PC-3 (cell line): ENCODE measurements at regions not wholly inside any gene's neighbourhood (a gene's known extent, or its start where the extent isn't known, plus 50 kb on each side); places are given as distances from the start of the nearest gene placed in this dataset.

Experiments
- ATAC-seq: fragments of 200-7000 bp; cut with Tn5 transposase; 2 replicates; pipeline ENCODE4 v1.9.1; 2020; ENCODE audit warnings: mild to moderate bottlenecking, moderate library complexity
- BruUV-seq: library from RNA; stranded (reverse); fragments of 400-500 nt; replicated peaks from 2 replicates; lab custom pipeline; 2021; lab: Mats Ljungman, UMichigan
- CTCF ChIA-PET: fragments of 300-600 bp; sonication (Branson Sonifier 250); formaldehyde crosslinking; loops from one replicate; lab custom pipeline; 2022; ENCODE audit warnings: antibody characterized with exemption; lab: Charles Lee
- POLR2A ChIA-PET: fragments of 300-600 bp; sonication (Branson Sonifier 250); formaldehyde crosslinking; loops from one replicate; lab custom pipeline; 2022; ENCODE audit warnings: antibody characterized with exemption; ENCODE audit not compliant: unreplicated experiment; lab: Charles Lee
- DNase-seq: peaks from one replicate; pipeline ENCODE4 v3.0.0-alpha.2; 2015
- H2AFZ ChIP-seq: fragments of 300-600 bp; sonication (generic); 2 replicates; pipeline ENCODE4 v1.6.0; 2016; ENCODE audit warnings: antibody characterized with exemption, low read length
- H3F3A ChIP-seq: fragments of 300-600 bp; sonication (generic); one replicate; pipeline ENCODE4 v1.6.0; 2017; ENCODE audit warnings: antibody characterized with exemption, low read length, control low read depth, mild to moderate bottlenecking; ENCODE audit not compliant: unreplicated experiment
- H3K27ac ChIP-seq: fragments of 300-600 bp; sonication (generic); 2 replicates; pipeline ENCODE4 v1.5.1; 2016; ENCODE audit warnings: mild to moderate bottlenecking, low read length
- H3K27me3 ChIP-seq: fragments of 300-600 bp; sonication (generic); 2 replicates; pipeline ENCODE4 v1.6.1; 2016; ENCODE audit warnings: low read length, mixed read lengths
- H3K36me3 ChIP-seq: fragments of 300-600 bp; sonication (generic); 2 replicates; pipeline ENCODE4 v1.6.1; 2016; ENCODE audit warnings: low read depth, mixed run types, low read length, mixed read lengths
- H3K4me1 ChIP-seq: fragments of 300-600 bp; sonication (generic); 2 replicates; pipeline ENCODE4 v1.5.1; 2016; ENCODE audit warnings: low read length; ENCODE audit not compliant: insufficient read depth
- H3K4me2 ChIP-seq: fragments of 300-600 bp; sonication (generic); 2 replicates; pipeline ENCODE4 v1.6.0; 2016; ENCODE audit warnings: low read length
- H3K4me3 ChIP-seq: fragments of 300-600 bp; sonication (generic); 2 replicates; pipeline ENCODE4 v1.5.1; 2016; ENCODE audit warnings: mild to moderate bottlenecking, low read length, mixed read lengths
- H3K79me2 ChIP-seq: fragments of 300-600 bp; sonication (generic); 2 replicates; pipeline ENCODE4 v1.6.1; 2017; ENCODE audit warnings: low read length, mixed read lengths
- H3K9ac ChIP-seq: fragments of 300-600 bp; sonication (generic); 2 replicates; pipeline ENCODE4 v1.6.0; 2016; ENCODE audit warnings: mild to moderate bottlenecking, low read length
- H3K9me2 ChIP-seq: fragments of 300-600 bp; sonication (generic); replicated peaks from 2 replicates; pipeline ENCODE4 v1.6.1; 2016; ENCODE audit warnings: mixed run types, low read length, mixed read lengths
- H3K9me3 ChIP-seq: fragments of 300-600 bp; sonication (generic); 2 replicates; pipeline ENCODE4 v1.6.1; 2016; ENCODE audit warnings: low read length, mixed read lengths
- H4K20me1 ChIP-seq: fragments of 300-600 bp; sonication (generic); 2 replicates; pipeline ENCODE4 v1.6.1; 2016; ENCODE audit warnings: low read length, mixed read lengths
- EZH2 ChIP-seq: fragments of 300-600 bp; sonication (generic); IDR thresholded peaks from one replicate; pipeline ENCODE4 v1.6.1; 2017; ENCODE audit warnings: antibody characterized with exemption, mild to moderate bottlenecking, low read length; ENCODE audit not compliant: unreplicated experiment
- EZH2phosphoT487 ChIP-seq: fragments of 300-600 bp; sonication (generic); IDR thresholded peaks from 2 replicates; pipeline ENCODE4 v1.6.1; 2018; ENCODE audit warnings: mild to moderate bottlenecking, antibody characterized with exemption, low read length, borderline replicate concordance
- intact Hi-C: fragments of 100-400 bp; cut with micrococcal nuclease; formaldehyde crosslinking; loops from 2 replicates; pipeline ENCODE4 v1.9.0; 2023
- TF ChIP-seq, protein P1 (sequence below): fragments of 300-600 bp; sonication (generic); conservative IDR thresholded peaks from 2 replicates; pipeline ENCODE4 v1.5.1; 2017; ENCODE audit warnings: antibody characterized with exemption, low read depth, mild to moderate bottlenecking, low read length

DNA sequence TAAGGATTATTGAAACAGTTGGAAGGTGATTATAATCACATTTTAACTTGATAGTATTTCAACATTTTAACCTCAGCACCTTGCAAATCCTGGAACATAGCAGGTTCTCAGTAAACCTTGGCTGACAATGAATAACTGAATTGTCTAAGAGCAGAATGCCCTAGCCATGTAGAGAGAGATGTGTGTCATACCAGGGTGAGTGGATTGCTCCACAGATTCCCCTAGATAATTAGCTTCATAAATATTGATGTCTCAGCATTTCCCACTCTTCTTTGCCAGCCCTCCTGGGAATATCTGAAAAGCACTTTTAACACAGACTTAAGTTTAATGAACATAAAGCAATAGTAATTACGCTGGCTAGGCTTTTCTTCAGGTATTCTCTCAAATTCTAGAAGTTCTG, 363.5 kb downstream of the MAN2A1 start:
- no peaks in the 10 kb centered on the region for H3K27me3 ChIP-seq
- no peaks in the 10 kb centered on the region for H3K9me3 ChIP-seq

DNA sequence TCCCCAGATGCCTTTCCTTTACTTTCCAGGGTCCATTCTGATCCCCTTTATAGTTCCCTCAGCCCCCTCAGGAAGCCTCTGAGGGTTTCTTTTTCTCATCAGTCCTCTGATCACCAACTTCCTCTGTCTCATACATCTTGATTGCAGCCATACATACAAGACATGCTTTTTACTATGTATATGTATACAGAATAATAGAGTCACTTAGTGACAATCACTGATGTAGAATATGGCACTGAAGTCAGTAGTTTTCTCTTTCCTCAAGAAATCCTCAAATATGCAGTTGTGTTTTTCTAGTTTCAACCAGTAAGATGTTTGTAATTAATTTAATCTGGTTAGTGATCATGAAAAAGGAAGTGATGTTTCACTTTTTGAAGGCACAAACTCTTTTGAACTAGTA, 364.1 kb downstream of the MAN2A1 start:
- no peaks in the 10 kb centered on the region for H4K20me1 ChIP-seq
- H3K4me1 ChIP-seq = 0 out of 2 replicates have a peak, but pooled peaks cover 4% of the 10 kb centered on the region
- H3K27ac ChIP-seq = no peak overlapping the region
- no peaks in the 10 kb centered on the region for H3K9me2 ChIP-seq
- intact Hi-C loops = loop anchor here (5.0 kb wide), 1 partner anchor 187 kb away; no protein-coding TSS in a partner anchor
- POLR2A ChIA-PET = no interaction called here
- no peaks in the 10 kb centered on the region for H3F3A ChIP-seq
- DNase-seq (no peak), ATAC-seq (no peak)
- no peak overlapping the region for H3K4me2 ChIP-seq
- no peak overlapping the region for H3K4me3 ChIP-seq
- no peak overlapping the region for H3K9ac ChIP-seq
- no TSS peak for BruUV-seq
- H3K27me3 ChIP-seq = no peaks in the 10 kb centered on the region
- H3K36me3 ChIP-seq = no peaks in the 10 kb centered on the region
- TF ChIP-seq EZH2phosphoT487 = no peak
- TF ChIP-seq EZH2 = no peak
- TF ChIP-seq, protein P1, sequence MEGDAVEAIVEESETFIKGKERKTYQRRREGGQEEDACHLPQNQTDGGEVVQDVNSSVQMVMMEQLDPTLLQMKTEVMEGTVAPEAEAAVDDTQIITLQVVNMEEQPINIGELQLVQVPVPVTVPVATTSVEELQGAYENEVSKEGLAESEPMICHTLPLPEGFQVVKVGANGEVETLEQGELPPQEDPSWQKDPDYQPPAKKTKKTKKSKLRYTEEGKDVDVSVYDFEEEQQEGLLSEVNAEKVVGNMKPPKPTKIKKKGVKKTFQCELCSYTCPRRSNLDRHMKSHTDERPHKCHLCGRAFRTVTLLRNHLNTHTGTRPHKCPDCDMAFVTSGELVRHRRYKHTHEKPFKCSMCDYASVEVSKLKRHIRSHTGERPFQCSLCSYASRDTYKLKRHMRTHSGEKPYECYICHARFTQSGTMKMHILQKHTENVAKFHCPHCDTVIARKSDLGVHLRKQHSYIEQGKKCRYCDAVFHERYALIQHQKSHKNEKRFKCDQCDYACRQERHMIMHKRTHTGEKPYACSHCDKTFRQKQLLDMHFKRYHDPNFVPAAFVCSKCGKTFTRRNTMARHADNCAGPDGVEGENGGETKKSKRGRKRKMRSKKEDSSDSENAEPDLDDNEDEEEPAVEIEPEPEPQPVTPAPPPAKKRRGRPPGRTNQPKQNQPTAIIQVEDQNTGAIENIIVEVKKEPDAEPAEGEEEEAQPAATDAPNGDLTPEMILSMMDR = no peak
- no peaks in the 10 kb centered on the region for H3K9me3 ChIP-seq
- no peak overlapping the region for H2AFZ ChIP-seq
- H3K79me2 ChIP-seq = no peaks in the 10 kb centered on the region
- CTCF ChIA-PET = no interaction called here

More for the DNA sequence above, 363.5 kb downstream of the MAN2A1 start:
- no peak overlapping the region for H3K9ac ChIP-seq
- intact Hi-C loops = loop anchor here (5.0 kb wide), 1 partner anchor 186 kb away; no protein-coding TSS in a partner anchor
- TF ChIP-seq, protein P1 = no peak
- TF ChIP-seq EZH2 = no peak
- TF ChIP-seq EZH2phosphoT487 = no peak
- no peaks in the 10 kb centered on the region for H3K79me2 ChIP-seq
- CTCF ChIA-PET = no interaction called here
- H3K4me1 ChIP-seq = 0 out of 2 replicates have a peak, but pooled peaks cover 4% of the 10 kb centered on the region
- no peak overlapping the region for H3K4me2 ChIP-seq
- no peak for DNase-seq
- no peak for ATAC-seq
- H2AFZ ChIP-seq = no peak overlapping the region
- BruUV-seq = no TSS peak
- H3K36me3 ChIP-seq = no peaks in the 10 kb centered on the region
- H4K20me1 ChIP-seq = no peaks in the 10 kb centered on the region
- H3K27ac ChIP-seq = no peak overlapping the region
- H3K4me3 ChIP-seq = no peak overlapping the region
- H3K9me2 ChIP-seq = no peaks in the 10 kb centered on the region
- no peaks in the 10 kb centered on the region for H3F3A ChIP-seq
- POLR2A ChIA-PET = no interaction called here

- no peaks in the 10 kb centered on the region for H3F3A ChIP-seq
- H3K9me3 ChIP-seq = no peaks in the 10 kb centered on the region
- H3K27ac ChIP-seq = no peak overlapping the region
- TF ChIP-seq, protein P1 = peak; percentile 48; the same call in 1 of the 2 replicates
- TF ChIP-seq EZH2 = no peak
- no peak for TF ChIP-seq EZH2phosphoT487
- ChIA-PET CTCF (no interaction called here), POLR2A (no interaction called here)
- H3K4me3 ChIP-seq = no peak overlapping the region
- no peak overlapping the region for H3K9ac ChIP-seq
- no peak overlapping the region for H2AFZ ChIP-seq
- no peaks in the 10 kb centered on the region for H4K20me1 ChIP-seq
- intact Hi-C loops = loop anchor here (5.0 kb wide), 1 partner anchor 187 kb away; no protein-coding TSS in a partner anchor
- no TSS peak for BruUV-seq
- H3K9me2 ChIP-seq = no peaks in the 10 kb centered on the region
- H3K27me3 ChIP-seq = no peaks in the 10 kb centered on the region
- no peak overlapping the region for H3K4me2 ChIP-seq
- DNase-seq (peak; percentile 82), ATAC-seq (peak; percentile 46; the same call in 1 of the 2 replicates)
- H3K79me2 ChIP-seq = no peaks in the 10 kb centered on the region
- H3K4me1 ChIP-seq = 0 out of 2 replicates have a peak, but pooled peaks cover 4% of the 10 kb centered on the region
- no peaks in the 10 kb centered on the region for H3K36me3 ChIP-seq
Observed at GRCh38 chr5:110054240-110054639, 364.5 kb downstream of the MAN2A1 start.
